ENCODE measurements at regions not wholly inside any gene's neighbourhood (a gene's known extent, or its start where the extent isn't known, plus 50 kb on each side); places are given as distances from the start of the nearest gene placed in this dataset.

DNA sequence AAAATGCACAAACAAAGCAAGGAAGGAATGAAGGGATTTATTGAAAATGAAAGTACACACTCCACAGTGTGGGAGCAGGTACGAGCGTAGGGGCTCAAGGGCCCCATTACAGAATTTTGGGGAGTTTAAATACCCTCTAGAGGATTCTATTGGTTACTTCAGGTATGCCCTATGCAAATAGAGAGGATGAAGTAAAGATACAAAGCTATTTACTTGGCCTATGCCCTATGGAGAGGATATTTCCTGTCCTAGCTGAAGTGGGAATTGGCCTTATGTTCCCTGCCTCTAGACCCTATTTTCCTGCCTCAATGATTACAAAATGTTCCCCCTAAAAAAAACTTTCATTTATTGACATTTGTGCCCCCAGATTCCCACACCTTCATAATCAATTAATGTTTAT is 59.7 kb upstream of the ASIP start:
- H3K4me3 ChIP-seq (replicated peaks; ENCODE audit: insufficient read depth, low read length) = no peak overlapping the region
- H3K27me3 ChIP-seq (ENCODE audit: insufficient read depth, poor library complexity, severe bottlenecking) = no peaks in the 10 kb centered on the region
- DNase-seq (ENCODE audit: low read depth in 1 of 2, low spot score in 1 of 2) = no peak
- TF ChIP-seq REST (IDR thresholded peaks at IDR 0.05; ENCODE audit: insufficient replicate concordance, low read depth) (no peak), SPI1 (IDR thresholded peaks at IDR 0.05; ENCODE audit: borderline replicate concordance, low read depth) (no peak), GABPA (IDR thresholded peaks at IDR 0.05; ENCODE audit: low read depth) (no peak), POLR2AphosphoS5 (IDR thresholded peaks at IDR 0.05; ENCODE audit: low read depth) (no peak)
- TF ChIP-seq, protein P1, sequence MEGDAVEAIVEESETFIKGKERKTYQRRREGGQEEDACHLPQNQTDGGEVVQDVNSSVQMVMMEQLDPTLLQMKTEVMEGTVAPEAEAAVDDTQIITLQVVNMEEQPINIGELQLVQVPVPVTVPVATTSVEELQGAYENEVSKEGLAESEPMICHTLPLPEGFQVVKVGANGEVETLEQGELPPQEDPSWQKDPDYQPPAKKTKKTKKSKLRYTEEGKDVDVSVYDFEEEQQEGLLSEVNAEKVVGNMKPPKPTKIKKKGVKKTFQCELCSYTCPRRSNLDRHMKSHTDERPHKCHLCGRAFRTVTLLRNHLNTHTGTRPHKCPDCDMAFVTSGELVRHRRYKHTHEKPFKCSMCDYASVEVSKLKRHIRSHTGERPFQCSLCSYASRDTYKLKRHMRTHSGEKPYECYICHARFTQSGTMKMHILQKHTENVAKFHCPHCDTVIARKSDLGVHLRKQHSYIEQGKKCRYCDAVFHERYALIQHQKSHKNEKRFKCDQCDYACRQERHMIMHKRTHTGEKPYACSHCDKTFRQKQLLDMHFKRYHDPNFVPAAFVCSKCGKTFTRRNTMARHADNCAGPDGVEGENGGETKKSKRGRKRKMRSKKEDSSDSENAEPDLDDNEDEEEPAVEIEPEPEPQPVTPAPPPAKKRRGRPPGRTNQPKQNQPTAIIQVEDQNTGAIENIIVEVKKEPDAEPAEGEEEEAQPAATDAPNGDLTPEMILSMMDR (IDR thresholded peaks at IDR 0.05; ENCODE audit: insufficient read depth, low read length) = no peak
- H3K27ac ChIP-seq (replicated peaks) = no peak overlapping the region

- DNase-seq (ENCODE audit: low read depth in 1 of 2, low spot score in 1 of 2) = no peak
- no peaks in the 10 kb centered on the region for H3K27me3 ChIP-seq (ENCODE audit: insufficient read depth, poor library complexity, severe bottlenecking)
- no peak overlapping the region for H3K27ac ChIP-seq (replicated peaks)
- H3K4me3 ChIP-seq (replicated peaks; ENCODE audit: insufficient read depth, low read length) = no peak overlapping the region
- no peak for TF ChIP-seq SPI1 (IDR thresholded peaks at IDR 0.05; ENCODE audit: borderline replicate concordance, low read depth)
- TF ChIP-seq, protein P1 (IDR thresholded peaks at IDR 0.05; ENCODE audit: insufficient read depth, low read length) = no peak
- TF ChIP-seq POLR2AphosphoS5 (IDR thresholded peaks at IDR 0.05; ENCODE audit: low read depth) = no peak
- no peak for TF ChIP-seq REST (IDR thresholded peaks at IDR 0.05; ENCODE audit: insufficient replicate concordance, low read depth)
- TF ChIP-seq GABPA (IDR thresholded peaks at IDR 0.05; ENCODE audit: low read depth) = no peak
These were observed 55.2 kb upstream of the ASIP start for GRCh38 chr20:34185766-34186620.

- Histone ChIP-seq H3K27me3 (ENCODE audit: insufficient read depth, poor library complexity, severe bottlenecking) (no peaks in the 10 kb centered on the region), H3K27ac (replicated peaks) (no peak overlapping the region), H3K4me3 (replicated peaks; ENCODE audit: insufficient read depth, low read length) (no peak overlapping the region)
- no peak for DNase-seq (ENCODE audit: low read depth in 1 of 2, low spot score in 1 of 2)
- TF ChIP-seq, protein P1 (IDR thresholded peaks at IDR 0.05; ENCODE audit: insufficient read depth, low read length) = no peak
- TF ChIP-seq SPI1 (IDR thresholded peaks at IDR 0.05; ENCODE audit: borderline replicate concordance, low read depth) (no peak), REST (IDR thresholded peaks at IDR 0.05; ENCODE audit: insufficient replicate concordance, low read depth) (no peak), POLR2AphosphoS5 (IDR thresholded peaks at IDR 0.05; ENCODE audit: low read depth) (no peak), GABPA (IDR thresholded peaks at IDR 0.05; ENCODE audit: low read depth) (no peak)
These were observed 51.6 kb upstream of the ASIP start for GRCh38 chr20:34189572-34190163.
